ENCODE measurements at regions not wholly inside any gene's neighbourhood (a gene's known extent, or its start where the extent isn't known, plus 50 kb on each side); places are given as distances from the start of the nearest gene placed in this dataset.

DNA sequence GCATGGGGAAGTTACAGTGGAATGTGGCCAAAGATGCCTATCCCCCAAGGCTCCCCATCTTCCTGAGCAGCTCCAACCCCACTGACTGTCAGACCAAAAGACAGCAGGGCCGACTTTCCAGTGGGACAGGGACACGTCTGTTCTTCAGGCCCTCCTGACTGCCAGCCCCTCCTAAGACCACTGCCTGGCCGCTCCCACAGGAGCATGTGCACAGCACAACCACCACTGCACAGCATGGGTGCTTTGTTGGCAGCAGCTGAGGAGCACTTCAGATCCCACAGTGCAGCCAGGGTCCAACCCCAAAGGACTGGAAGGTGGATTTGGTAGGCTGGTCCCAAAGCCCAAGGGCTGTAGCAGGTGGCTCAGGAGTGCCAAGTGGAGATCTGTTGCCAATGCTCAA is 648.3 kb upstream of the BRINP3 start:
- H3K9me3 ChIP-seq: no peaks in the 10 kb centered on the region
- no peaks in the 10 kb centered on the region for H3K36me3 ChIP-seq
- no peak for DNase-seq (ENCODE audit: extremely low spot score in 2 of 2)
- TF ChIP-seq CTCF (IDR thresholded peaks at IDR 0.05) (no peak), POLR2AphosphoS5 (IDR thresholded peaks at IDR 0.05; ENCODE audit: insufficient read depth in 1 of 2, low read depth in 1 of 2) (no peak), POLR2A (IDR thresholded peaks at IDR 0.05) (no peak)
- H3K4me1 ChIP-seq: no peaks in the 10 kb centered on the region
- H3K27me3 ChIP-seq: no peaks in the 10 kb centered on the region
- no peak overlapping the region for H3K4me3 ChIP-seq
- no peak overlapping the region for H3K27ac ChIP-seq
- intact Hi-C loops (cut with DNase I): no loop called here

- intact Hi-C loops (cut with DNase I): no loop called here
- Histone ChIP-seq H3K4me3 (no peak overlapping the region), H3K36me3 (no peaks in the 10 kb centered on the region), H3K27me3 (no peaks in the 10 kb centered on the region), H3K27ac (no peak overlapping the region), H3K9me3 (no peaks in the 10 kb centered on the region), H3K4me1 (no peaks in the 10 kb centered on the region)
- TF ChIP-seq POLR2A (IDR thresholded peaks at IDR 0.05): no peak
- no peak for TF ChIP-seq POLR2AphosphoS5 (IDR thresholded peaks at IDR 0.05; ENCODE audit: insufficient read depth in 1 of 2, low read depth in 1 of 2)
- no peak for TF ChIP-seq CTCF (IDR thresholded peaks at IDR 0.05)
- no peak for DNase-seq (ENCODE audit: extremely low spot score in 2 of 2)
Measured at GRCh38 chr1:191134796-191135195, 657.1 kb upstream of the BRINP3 start.

DNA sequence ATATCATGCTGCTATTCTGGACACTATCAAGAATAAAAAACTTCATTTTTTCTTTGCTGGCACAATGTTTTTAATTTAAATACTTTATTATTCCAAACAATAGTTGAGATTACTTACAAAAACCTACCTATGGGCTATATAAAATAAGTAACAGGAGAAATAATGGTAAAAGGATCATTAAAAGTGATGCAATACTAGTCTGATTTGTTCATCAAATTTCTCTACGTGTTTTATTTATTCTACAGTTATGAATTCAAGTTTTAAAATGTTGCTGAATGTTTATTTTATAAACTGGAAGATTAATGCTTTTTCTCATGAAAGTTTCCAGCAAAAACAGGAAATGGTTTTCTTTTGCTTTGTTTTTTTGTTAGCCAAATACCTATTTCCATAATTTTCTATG is 662.4 kb upstream of the BRINP3 start:
- DNase-seq (ENCODE audit: extremely low spot score in 2 of 2): no peak

DNA sequence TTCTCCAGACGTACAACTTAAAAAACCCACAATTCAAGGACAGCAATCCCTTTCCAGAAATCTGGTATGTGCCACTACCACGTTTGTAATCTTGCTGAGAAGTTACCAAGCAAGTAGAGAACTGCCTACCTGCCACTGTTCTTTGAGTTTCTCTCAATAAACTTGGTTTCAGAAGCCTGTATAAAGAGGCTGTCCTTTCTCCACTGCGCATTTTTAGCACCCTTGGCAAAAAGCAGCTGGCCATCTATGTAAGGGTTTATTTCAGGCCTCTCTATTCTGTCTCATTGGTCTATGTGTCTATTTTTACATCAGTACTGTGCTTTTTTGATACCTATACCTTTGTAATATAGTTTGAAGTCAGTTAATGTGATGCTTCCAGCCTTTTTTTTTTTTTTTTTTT is 665.1 kb upstream of the BRINP3 start:
- TF ChIP-seq POLR2AphosphoS5 (IDR thresholded peaks at IDR 0.05; ENCODE audit: insufficient read depth in 1 of 2, low read depth in 1 of 2) (no peak), CTCF (IDR thresholded peaks at IDR 0.05) (no peak), POLR2A (IDR thresholded peaks at IDR 0.05) (no peak)
- no peaks in the 10 kb centered on the region for H3K36me3 ChIP-seq
- H3K4me1 ChIP-seq: no peaks in the 10 kb centered on the region
- H3K4me3 ChIP-seq: no peak overlapping the region
- no peak for DNase-seq (ENCODE audit: extremely low spot score in 2 of 2)
- no peaks in the 10 kb centered on the region for H3K27me3 ChIP-seq
- no peaks in the 10 kb centered on the region for H3K9me3 ChIP-seq
- no peak overlapping the region for H3K27ac ChIP-seq
- intact Hi-C loops (cut with DNase I): no loop called here

More for the DNA sequence above, 662.4 kb upstream of the BRINP3 start:
- intact Hi-C loops (cut with DNase I): no loop called here
- Histone ChIP-seq H3K9me3 (no peaks in the 10 kb centered on the region), H3K4me1 (no peaks in the 10 kb centered on the region), H3K4me3 (no peak overlapping the region), H3K27ac (no peak overlapping the region), H3K36me3 (no peaks in the 10 kb centered on the region), H3K27me3 (no peaks in the 10 kb centered on the region)
- TF ChIP-seq POLR2AphosphoS5 (IDR thresholded peaks at IDR 0.05; ENCODE audit: insufficient read depth in 1 of 2, low read depth in 1 of 2) (no peak), CTCF (IDR thresholded peaks at IDR 0.05) (no peak), POLR2A (IDR thresholded peaks at IDR 0.05) (no peak)

GRCh38 chr1:191145834-191146233 is 668.2 kb upstream of the BRINP3 start:
- Histone ChIP-seq H3K9me3 (no peaks in the 10 kb centered on the region), H3K4me3 (no peak overlapping the region), H3K27me3 (no peaks in the 10 kb centered on the region), H3K4me1 (no peaks in the 10 kb centered on the region), H3K27ac (no peak overlapping the region), H3K36me3 (no peaks in the 10 kb centered on the region)
- TF ChIP-seq CTCF (IDR thresholded peaks at IDR 0.05): no peak
- no peak for TF ChIP-seq POLR2AphosphoS5 (IDR thresholded peaks at IDR 0.05; ENCODE audit: insufficient read depth in 1 of 2, low read depth in 1 of 2)
- TF ChIP-seq POLR2A (IDR thresholded peaks at IDR 0.05): no peak
- intact Hi-C loops (cut with DNase I): no loop called here
- no peak for DNase-seq (ENCODE audit: extremely low spot score in 2 of 2)

All from vagina (tissue), 2 donors.